ENCODE measurements at regions not wholly inside any gene's neighbourhood (a gene's known extent, or its start where the extent isn't known, plus 50 kb on each side); places are given as distances from the start of the nearest gene placed in this dataset.

GRCh38 chr2:220664272-220665107 is 907.6 kb downstream of the EPHA4 start:
- no peak for TF ChIP-seq CTCF (IDR thresholded peaks at IDR 0.05; ENCODE audit: poor library complexity, severe bottlenecking)
- no peak for TF ChIP-seq POLR2AphosphoS5 (IDR thresholded peaks at IDR 0.05)
- TF ChIP-seq EZH2 (IDR thresholded peaks at IDR 0.05; ENCODE audit: borderline replicate concordance, insufficient read depth, low read length, poor library complexity, severe bottlenecking), result no peak
- TF ChIP-seq EP300 (conservative IDR thresholded peaks at IDR 0.05; ENCODE audit: poor library complexity, severe bottlenecking), result no peak
- no peak for TF ChIP-seq RAD21 (conservative IDR thresholded peaks at IDR 0.05)
- no peak for TF ChIP-seq SMC3 (conservative IDR thresholded peaks at IDR 0.05; ENCODE audit: poor library complexity)
- no peak for TF ChIP-seq REST (IDR thresholded peaks at IDR 0.05; ENCODE audit: borderline replicate concordance)
- no peak for TF ChIP-seq MXI1 (conservative IDR thresholded peaks at IDR 0.05; ENCODE audit: poor library complexity, severe bottlenecking)
- TF ChIP-seq TAF1 (IDR thresholded peaks at IDR 0.05; ENCODE audit: low read depth), result no peak
